ENCODE measurements at regions not wholly inside any gene's neighbourhood (a gene's known extent, or its start where the extent isn't known, plus 50 kb on each side); places are given as distances from the start of the nearest gene placed in this dataset.

DNA sequence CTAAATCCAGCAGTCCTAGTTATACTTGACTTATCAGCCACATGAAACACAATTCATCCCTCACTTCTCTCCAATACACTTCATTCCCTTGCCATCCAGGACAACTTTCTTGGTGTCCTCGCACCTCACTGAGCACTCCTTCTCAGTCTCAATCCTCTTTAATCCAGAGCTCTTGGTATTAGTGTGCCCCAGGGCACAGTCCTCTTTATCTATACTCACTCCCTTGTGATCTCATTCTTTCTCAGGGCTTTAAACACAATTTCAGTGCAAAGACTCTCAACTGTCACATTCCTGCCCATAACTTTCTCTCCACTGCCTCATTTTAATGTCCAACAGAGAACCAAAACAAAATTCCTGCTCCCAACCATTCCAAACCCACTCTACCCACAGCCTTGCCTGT, 60.8 kb upstream of the SPOPL start:
- TF ChIP-seq, protein P1, sequence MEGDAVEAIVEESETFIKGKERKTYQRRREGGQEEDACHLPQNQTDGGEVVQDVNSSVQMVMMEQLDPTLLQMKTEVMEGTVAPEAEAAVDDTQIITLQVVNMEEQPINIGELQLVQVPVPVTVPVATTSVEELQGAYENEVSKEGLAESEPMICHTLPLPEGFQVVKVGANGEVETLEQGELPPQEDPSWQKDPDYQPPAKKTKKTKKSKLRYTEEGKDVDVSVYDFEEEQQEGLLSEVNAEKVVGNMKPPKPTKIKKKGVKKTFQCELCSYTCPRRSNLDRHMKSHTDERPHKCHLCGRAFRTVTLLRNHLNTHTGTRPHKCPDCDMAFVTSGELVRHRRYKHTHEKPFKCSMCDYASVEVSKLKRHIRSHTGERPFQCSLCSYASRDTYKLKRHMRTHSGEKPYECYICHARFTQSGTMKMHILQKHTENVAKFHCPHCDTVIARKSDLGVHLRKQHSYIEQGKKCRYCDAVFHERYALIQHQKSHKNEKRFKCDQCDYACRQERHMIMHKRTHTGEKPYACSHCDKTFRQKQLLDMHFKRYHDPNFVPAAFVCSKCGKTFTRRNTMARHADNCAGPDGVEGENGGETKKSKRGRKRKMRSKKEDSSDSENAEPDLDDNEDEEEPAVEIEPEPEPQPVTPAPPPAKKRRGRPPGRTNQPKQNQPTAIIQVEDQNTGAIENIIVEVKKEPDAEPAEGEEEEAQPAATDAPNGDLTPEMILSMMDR (IDR thresholded peaks at IDR 0.05; ENCODE audit: poor library complexity): no peak
- TF ChIP-seq EZH2 (IDR thresholded peaks at IDR 0.05; ENCODE audit: borderline replicate concordance): no peak
- TF ChIP-seq EZH2phosphoT487 (IDR thresholded peaks at IDR 0.05; ENCODE audit: low read depth, severe bottlenecking, unreplicated experiment): no peak

Data from hepatocyte (in vitro differentiated cells).